Osteocyte (in vitro differentiated cells): ENCODE measurements at regions not wholly inside any gene's neighbourhood (a gene's known extent, or its start where the extent isn't known, plus 50 kb on each side); places are given as distances from the start of the nearest gene placed in this dataset.

Experiments
- DNase-seq: peaks from one replicate; pipeline ENCODE4 v3.0.0; 2021; ENCODE audit warnings: mixed read lengths; ENCODE audit not compliant: unreplicated experiment; ENCODE audit errors: extremely low spot score
- H3K27ac Mint-ChIP-seq: one replicate; pipeline ENCODE4 v1.8.0; 2021; ENCODE audit warnings: mild to moderate bottlenecking, mixed read lengths; ENCODE audit not compliant: unreplicated experiment
- H3K27me3 Mint-ChIP-seq: one replicate; pipeline ENCODE4 v1.8.0; 2021; ENCODE audit warnings: mixed read lengths; ENCODE audit not compliant: unreplicated experiment
- H3K36me3 Mint-ChIP-seq: one replicate; pipeline ENCODE4 v1.8.0; 2021; ENCODE audit warnings: mixed read lengths; ENCODE audit not compliant: unreplicated experiment
- H3K4me1 Mint-ChIP-seq: one replicate; pipeline ENCODE4 v1.8.0; 2021; ENCODE audit warnings: mixed read lengths; ENCODE audit not compliant: unreplicated experiment
- H3K4me3 Mint-ChIP-seq: one replicate; pipeline ENCODE4 v1.8.0; 2021; ENCODE audit warnings: mild to moderate bottlenecking, moderate library complexity, mixed read lengths; ENCODE audit not compliant: unreplicated experiment
- H3K9me3 Mint-ChIP-seq: one replicate; pipeline ENCODE4 v1.8.0; 2021; ENCODE audit warnings: mixed read lengths; ENCODE audit not compliant: unreplicated experiment
- CTCF ChIP-seq: fragments of 200-600 bp; sonication (generic); IDR thresholded peaks from 2 replicates; pipeline ENCODE4 v1.5.0; 2021; ENCODE audit warnings: antibody characterized with exemption, mild to moderate bottlenecking, moderate library complexity

DNA sequence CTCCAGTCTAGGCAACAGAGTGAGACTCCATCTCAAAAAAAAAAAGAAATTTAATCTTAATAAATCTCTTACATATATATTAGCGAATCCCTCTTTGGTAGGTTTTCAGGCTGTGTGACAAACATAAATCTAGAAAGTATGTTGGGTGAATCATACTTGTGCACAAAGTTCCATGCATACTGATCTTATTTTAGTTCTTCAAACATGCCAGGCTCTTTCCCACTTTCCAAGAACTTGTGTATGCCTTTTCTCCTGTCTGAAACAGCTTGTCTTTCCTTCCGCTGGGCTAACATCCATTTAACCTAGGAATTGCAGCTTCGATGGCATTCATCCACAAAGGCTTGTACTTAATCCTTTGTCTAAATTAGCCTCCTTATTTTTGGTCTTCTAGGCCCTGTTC is 156.6 kb upstream of the CASK start:
- no peak for DNase-seq
- Mint-ChIP-seq H3K4me3 (no peak overlapping the region), H3K36me3 (no peaks in the 10 kb centered on the region), H3K4me1 (no peaks in the 10 kb centered on the region), H3K27me3 (no peaks in the 10 kb centered on the region), H3K9me3 (no peaks in the 10 kb centered on the region), H3K27ac (no peak overlapping the region)
- no peak for TF ChIP-seq CTCF

DNA sequence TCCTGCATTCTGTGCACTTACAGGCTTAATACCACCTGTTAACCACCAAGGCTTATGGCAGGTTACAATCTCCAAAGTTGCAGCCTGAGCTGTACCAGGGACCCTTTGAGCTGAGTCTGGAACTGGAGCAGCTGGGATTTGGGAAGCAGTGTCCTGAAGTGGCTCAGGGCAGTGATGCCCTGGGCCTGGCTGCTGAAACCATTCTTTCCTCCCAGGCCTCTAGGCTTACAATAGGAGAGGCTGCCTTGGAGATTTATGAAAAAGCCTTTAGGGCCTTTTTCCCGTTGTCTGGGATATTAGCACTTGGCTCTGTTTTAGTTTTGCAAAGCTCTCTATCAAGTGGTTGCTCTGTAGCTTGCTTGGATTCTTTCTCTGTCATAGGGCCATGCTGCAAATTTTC is 154.3 kb upstream of the CASK start:
- DNase-seq, result no peak
- H3K36me3 Mint-ChIP-seq, result no peaks in the 10 kb centered on the region
- H3K27me3 Mint-ChIP-seq, result no peaks in the 10 kb centered on the region
- no peak overlapping the region for H3K4me3 Mint-ChIP-seq
- no peak overlapping the region for H3K27ac Mint-ChIP-seq
- H3K9me3 Mint-ChIP-seq, result no peaks in the 10 kb centered on the region
- TF ChIP-seq CTCF, result no peak
- H3K4me1 Mint-ChIP-seq, result no peaks in the 10 kb centered on the region

DNA sequence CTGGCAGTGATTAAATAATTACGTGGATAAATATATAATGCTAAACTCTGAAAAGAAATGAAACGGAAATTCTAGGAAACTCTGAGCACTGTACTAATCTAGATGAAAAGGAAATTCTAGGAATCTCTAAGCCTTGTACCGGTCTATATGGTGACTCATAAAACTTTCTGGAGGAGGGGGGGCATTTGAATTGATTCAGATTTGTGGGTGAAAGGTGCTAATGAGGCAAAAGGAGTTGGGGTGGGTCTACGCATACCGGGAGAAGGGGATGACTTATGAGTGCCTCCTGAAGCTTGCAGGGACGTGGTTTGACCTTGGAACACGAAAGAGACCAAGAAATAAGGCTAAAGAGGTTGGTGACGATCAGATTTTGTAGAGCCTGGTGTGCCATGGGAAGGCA is 151.7 kb upstream of the CASK start:
- no peaks in the 10 kb centered on the region for H3K36me3 Mint-ChIP-seq
- TF ChIP-seq CTCF, result no peak
- H3K27me3 Mint-ChIP-seq, result no peaks in the 10 kb centered on the region
- no peak overlapping the region for H3K4me3 Mint-ChIP-seq
- H3K9me3 Mint-ChIP-seq, result no peaks in the 10 kb centered on the region
- H3K27ac Mint-ChIP-seq, result no peak overlapping the region
- no peaks in the 10 kb centered on the region for H3K4me1 Mint-ChIP-seq
- DNase-seq, result no peak

GRCh38 chrX:42073448-42073847 is 150.1 kb upstream of the CASK start:
- H3K4me1 Mint-ChIP-seq, result no peaks in the 10 kb centered on the region
- DNase-seq, result no peak
- H3K9me3 Mint-ChIP-seq, result peaks cover 4% of the 10 kb centered on the region
- peaks cover 5% of the 10 kb centered on the region for H3K27me3 Mint-ChIP-seq
- no peak for TF ChIP-seq CTCF
- H3K4me3 Mint-ChIP-seq, result no peak overlapping the region
- no peaks in the 10 kb centered on the region for H3K36me3 Mint-ChIP-seq
- H3K27ac Mint-ChIP-seq, result no peak overlapping the region

GRCh38 chrX:42070866-42071265 is 147.5 kb upstream of the CASK start:
- peaks cover 5% of the 10 kb centered on the region for H3K27me3 Mint-ChIP-seq
- no peak overlapping the region for H3K4me3 Mint-ChIP-seq
- no peaks in the 10 kb centered on the region for H3K4me1 Mint-ChIP-seq
- H3K36me3 Mint-ChIP-seq, result no peaks in the 10 kb centered on the region
- peaks cover 4% of the 10 kb centered on the region for H3K9me3 Mint-ChIP-seq
- DNase-seq, result no peak
- H3K27ac Mint-ChIP-seq, result no peak overlapping the region
- TF ChIP-seq CTCF, result no peak
